ENCODE measurements at regions not wholly inside any gene's neighbourhood (a gene's known extent, or its start where the extent isn't known, plus 50 kb on each side); places are given as distances from the start of the nearest gene placed in this dataset.

- TF ChIP-seq CTCF (IDR thresholded peaks at IDR 0.05) (no peak), USF2 (IDR thresholded peaks at IDR 0.05; ENCODE audit: borderline replicate concordance, low read depth, low read length) (no peak), POLR2AphosphoS5 (IDR thresholded peaks at IDR 0.05; ENCODE audit: low read depth, low read length) (no peak), YY1 (IDR thresholded peaks at IDR 0.05; ENCODE audit: low read depth) (no peak), EP300 (IDR thresholded peaks at IDR 0.05; ENCODE audit: borderline replicate concordance in 1 of 2, low read depth in 1 of 2, low read length in 1 of 2) (no peak), SIN3A (IDR thresholded peaks at IDR 0.05; ENCODE audit: borderline replicate concordance, low read depth, low read length) (no peak), TCF12 (IDR thresholded peaks at IDR 0.05) (no peak), RCOR1 (IDR thresholded peaks at IDR 0.05; ENCODE audit: low read length) (no peak), MXI1 (IDR thresholded peaks at IDR 0.05; ENCODE audit: low read depth, low read length) (no peak)
Measured at GRCh38 chr2:155714983-155715382, 617.5 kb downstream of the NR4A2 start.
